ENCODE measurements at regions not wholly inside any gene's neighbourhood (a gene's known extent, or its start where the extent isn't known, plus 50 kb on each side); places are given as distances from the start of the nearest gene placed in this dataset.

- intact Hi-C loops (cut with DNase I) = no loop called here
- Histone ChIP-seq H3K27ac (no peak overlapping the region), H3K4me3 (no peak overlapping the region), H3K4me1 (no peaks in the 10 kb centered on the region), H3K36me3 (no peaks in the 10 kb centered on the region), H3K9me3 (no peaks in the 10 kb centered on the region), H3K27me3 (no peaks in the 10 kb centered on the region)
- TF ChIP-seq CTCF (IDR thresholded peaks at IDR 0.05) (no peak), POLR2A (IDR thresholded peaks at IDR 0.05) (no peak), POLR2AphosphoS5 (IDR thresholded peaks at IDR 0.05; ENCODE audit: insufficient read depth in 1 of 2, low read depth in 1 of 2) (no peak)
- DNase-seq (ENCODE audit: extremely low spot score in 2 of 2) = no peak
These were observed 54.7 kb upstream of the NECTIN1 start for GRCh38 chr11:119783466-119784400.

GRCh38 chr11:119782739-119783072 lies 53.7 kb upstream of the NECTIN1 start:
- Histone ChIP-seq H3K27me3 (no peaks in the 10 kb centered on the region), H3K4me3 (no peak overlapping the region), H3K9me3 (no peaks in the 10 kb centered on the region), H3K4me1 (no peaks in the 10 kb centered on the region), H3K27ac (no peak overlapping the region), H3K36me3 (no peaks in the 10 kb centered on the region)
- TF ChIP-seq CTCF (IDR thresholded peaks at IDR 0.05) (no peak), POLR2A (IDR thresholded peaks at IDR 0.05) (no peak), POLR2AphosphoS5 (IDR thresholded peaks at IDR 0.05; ENCODE audit: insufficient read depth in 1 of 2, low read depth in 1 of 2) (no peak)
- intact Hi-C loops (cut with DNase I) = no loop called here
- DNase-seq (ENCODE audit: extremely low spot score in 2 of 2) = no peak

GRCh38 chr11:119782006-119782738 lies 53.2 kb upstream of the NECTIN1 start:
- intact Hi-C loops (cut with DNase I) = no loop called here
- Histone ChIP-seq H3K27me3 (no peaks in the 10 kb centered on the region), H3K36me3 (no peaks in the 10 kb centered on the region), H3K4me1 (no peaks in the 10 kb centered on the region), H3K27ac (no peak overlapping the region), H3K4me3 (no peak overlapping the region), H3K9me3 (no peaks in the 10 kb centered on the region)
- no peak for DNase-seq (ENCODE audit: extremely low spot score in 2 of 2)
- TF ChIP-seq POLR2AphosphoS5 (IDR thresholded peaks at IDR 0.05; ENCODE audit: insufficient read depth in 1 of 2, low read depth in 1 of 2) (no peak), POLR2A (IDR thresholded peaks at IDR 0.05) (no peak), CTCF (IDR thresholded peaks at IDR 0.05) (no peak)

GRCh38 chr11:119780222-119780953 lies 51.4 kb upstream of the NECTIN1 start:
- DNase-seq (ENCODE audit: extremely low spot score in 2 of 2) = no peak
- Histone ChIP-seq H3K27me3 (no peaks in the 10 kb centered on the region), H3K4me1 (no peaks in the 10 kb centered on the region), H3K9me3 (no peaks in the 10 kb centered on the region), H3K27ac (no peak overlapping the region), H3K4me3 (no peak overlapping the region), H3K36me3 (no peaks in the 10 kb centered on the region)
- intact Hi-C loops (cut with DNase I) = no loop called here
- TF ChIP-seq POLR2AphosphoS5 (IDR thresholded peaks at IDR 0.05; ENCODE audit: insufficient read depth in 1 of 2, low read depth in 1 of 2) = no peak
- TF ChIP-seq CTCF (IDR thresholded peaks at IDR 0.05) = no peak
- TF ChIP-seq POLR2A (IDR thresholded peaks at IDR 0.05) = no peak
